ENCODE measurements at regions not wholly inside any gene's neighbourhood (a gene's known extent, or its start where the extent isn't known, plus 50 kb on each side); places are given as distances from the start of the nearest gene placed in this dataset.

GRCh38 chr18:11398625-11399024, 210.8 kb upstream of the SLC35G4 start:
- Histone ChIP-seq H3K4me1 (ENCODE audit: insufficient read depth, insufficient read length) (no peaks in the 10 kb centered on the region), H3K9me3 (ENCODE audit: insufficient read depth, low read length) (no peaks in the 10 kb centered on the region), H3K36me3 (ENCODE audit: insufficient read depth, insufficient read length, low read length) (no peaks in the 10 kb centered on the region), H3K9ac (ENCODE audit: insufficient read length, low read depth) (no peak overlapping the region), H3K27me3 (ENCODE audit: insufficient read depth, insufficient read length) (no peaks in the 10 kb centered on the region), H3K4me3 (ENCODE audit: insufficient read length, low read depth) (no peak overlapping the region)
- TF ChIP-seq YY1 (IDR thresholded peaks at IDR 0.05; ENCODE audit: insufficient read depth, insufficient read length), result no peak
- no peak for TF ChIP-seq SUZ12 (IDR thresholded peaks at IDR 0.05; ENCODE audit: extremely low read depth, insufficient read depth, insufficient read length)
- no peak for TF ChIP-seq ZNF274 (IDR thresholded peaks at IDR 0.05; ENCODE audit: low read depth, low read length)
- DNase-seq (ENCODE audit: low read depth, low spot score), result no peak

DNA sequence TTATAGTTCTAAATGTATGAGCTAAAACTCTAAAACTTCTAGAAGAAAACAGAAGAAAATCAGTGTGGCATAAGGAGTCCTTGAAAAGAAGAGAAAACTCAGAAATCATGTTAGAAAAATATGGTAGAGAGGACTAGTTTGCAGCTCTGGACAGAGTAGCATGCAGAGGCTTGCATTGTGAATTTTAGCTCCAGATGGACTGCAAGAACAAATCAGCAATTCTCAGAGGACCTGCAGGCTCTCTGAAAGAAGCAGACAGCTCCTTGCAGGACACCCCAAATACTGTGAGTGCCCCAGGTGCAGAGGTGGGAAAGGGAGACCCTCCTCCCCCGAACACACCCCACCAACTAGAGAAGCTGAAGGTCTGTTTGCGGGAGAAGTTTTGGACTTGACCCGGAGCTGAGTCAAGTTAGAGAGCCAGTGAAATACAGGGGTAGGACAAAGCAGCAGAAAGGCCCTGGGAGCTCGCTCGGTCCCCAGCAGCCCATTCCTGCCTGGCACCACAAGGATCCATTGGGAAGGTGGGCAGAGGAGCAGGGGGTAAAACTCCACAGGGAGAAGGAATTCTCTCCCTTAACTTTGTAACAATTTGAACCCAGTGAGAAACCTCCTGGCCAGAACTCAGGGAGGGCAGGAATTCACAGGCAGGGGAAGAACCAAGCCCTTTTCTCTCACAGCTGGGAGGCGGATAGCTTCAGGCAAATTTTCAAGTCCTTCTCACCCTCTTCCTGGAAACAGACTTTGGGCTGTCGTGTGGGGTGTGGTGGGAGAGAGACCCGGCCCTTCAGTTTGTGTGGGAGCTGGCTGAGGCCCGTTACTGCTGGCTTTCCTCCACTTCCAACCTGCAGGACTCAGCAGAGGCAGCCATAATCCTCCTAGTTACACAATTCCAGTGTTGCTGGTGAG, 216.2 kb upstream of the SLC35G4 start:
- no peak overlapping the region for H3K9ac ChIP-seq (ENCODE audit: insufficient read length, low read depth)
- TF ChIP-seq SUZ12 (IDR thresholded peaks at IDR 0.05; ENCODE audit: extremely low read depth, insufficient read depth, insufficient read length), result no peak
- no peak for TF ChIP-seq YY1 (IDR thresholded peaks at IDR 0.05; ENCODE audit: insufficient read depth, insufficient read length)
- no peaks in the 10 kb centered on the region for H3K9me3 ChIP-seq (ENCODE audit: insufficient read depth, low read length)
- DNase-seq (ENCODE audit: low read depth, low spot score), result no peak
- no peaks in the 10 kb centered on the region for H3K27me3 ChIP-seq (ENCODE audit: insufficient read depth, insufficient read length)
- no peak overlapping the region for H3K4me3 ChIP-seq (ENCODE audit: insufficient read length, low read depth)
- H3K4me1 ChIP-seq (ENCODE audit: insufficient read depth, insufficient read length), result no peaks in the 10 kb centered on the region
- H3K36me3 ChIP-seq (ENCODE audit: insufficient read depth, insufficient read length, low read length), result no peaks in the 10 kb centered on the region

GRCh38 chr18:11392292-11392691, 217.1 kb upstream of the SLC35G4 start:
- no peaks in the 10 kb centered on the region for H3K27me3 ChIP-seq (ENCODE audit: insufficient read depth, insufficient read length)
- TF ChIP-seq YY1 (IDR thresholded peaks at IDR 0.05; ENCODE audit: insufficient read depth, insufficient read length), result no peak
- no peak for TF ChIP-seq ZNF274 (IDR thresholded peaks at IDR 0.05; ENCODE audit: low read depth, low read length)
- TF ChIP-seq SUZ12 (IDR thresholded peaks at IDR 0.05; ENCODE audit: extremely low read depth, insufficient read depth, insufficient read length), result no peak
- H3K36me3 ChIP-seq (ENCODE audit: insufficient read depth, insufficient read length, low read length), result no peaks in the 10 kb centered on the region
- no peak overlapping the region for H3K4me3 ChIP-seq (ENCODE audit: insufficient read length, low read depth)
- no peaks in the 10 kb centered on the region for H3K4me1 ChIP-seq (ENCODE audit: insufficient read depth, insufficient read length)
- H3K9me3 ChIP-seq (ENCODE audit: insufficient read depth, low read length), result no peaks in the 10 kb centered on the region
- peak; percentile 32 for DNase-seq (ENCODE audit: low read depth, low spot score)
- H3K9ac ChIP-seq (ENCODE audit: insufficient read length, low read depth), result no peak overlapping the region

GRCh38 chr18:11391661-11392060, 217.7 kb upstream of the SLC35G4 start:
- H3K9me3 ChIP-seq (ENCODE audit: insufficient read depth, low read length), result no peaks in the 10 kb centered on the region
- H3K4me1 ChIP-seq (ENCODE audit: insufficient read depth, insufficient read length), result no peaks in the 10 kb centered on the region
- no peaks in the 10 kb centered on the region for H3K36me3 ChIP-seq (ENCODE audit: insufficient read depth, insufficient read length, low read length)
- no peak for DNase-seq (ENCODE audit: low read depth, low spot score)
- no peak overlapping the region for H3K9ac ChIP-seq (ENCODE audit: insufficient read length, low read depth)
- no peak for TF ChIP-seq SUZ12 (IDR thresholded peaks at IDR 0.05; ENCODE audit: extremely low read depth, insufficient read depth, insufficient read length)
- TF ChIP-seq YY1 (IDR thresholded peaks at IDR 0.05; ENCODE audit: insufficient read depth, insufficient read length), result no peak
- no peak for TF ChIP-seq ZNF274 (IDR thresholded peaks at IDR 0.05; ENCODE audit: low read depth, low read length)
- no peaks in the 10 kb centered on the region for H3K27me3 ChIP-seq (ENCODE audit: insufficient read depth, insufficient read length)
- no peak overlapping the region for H3K4me3 ChIP-seq (ENCODE audit: insufficient read length, low read depth)

DNA sequence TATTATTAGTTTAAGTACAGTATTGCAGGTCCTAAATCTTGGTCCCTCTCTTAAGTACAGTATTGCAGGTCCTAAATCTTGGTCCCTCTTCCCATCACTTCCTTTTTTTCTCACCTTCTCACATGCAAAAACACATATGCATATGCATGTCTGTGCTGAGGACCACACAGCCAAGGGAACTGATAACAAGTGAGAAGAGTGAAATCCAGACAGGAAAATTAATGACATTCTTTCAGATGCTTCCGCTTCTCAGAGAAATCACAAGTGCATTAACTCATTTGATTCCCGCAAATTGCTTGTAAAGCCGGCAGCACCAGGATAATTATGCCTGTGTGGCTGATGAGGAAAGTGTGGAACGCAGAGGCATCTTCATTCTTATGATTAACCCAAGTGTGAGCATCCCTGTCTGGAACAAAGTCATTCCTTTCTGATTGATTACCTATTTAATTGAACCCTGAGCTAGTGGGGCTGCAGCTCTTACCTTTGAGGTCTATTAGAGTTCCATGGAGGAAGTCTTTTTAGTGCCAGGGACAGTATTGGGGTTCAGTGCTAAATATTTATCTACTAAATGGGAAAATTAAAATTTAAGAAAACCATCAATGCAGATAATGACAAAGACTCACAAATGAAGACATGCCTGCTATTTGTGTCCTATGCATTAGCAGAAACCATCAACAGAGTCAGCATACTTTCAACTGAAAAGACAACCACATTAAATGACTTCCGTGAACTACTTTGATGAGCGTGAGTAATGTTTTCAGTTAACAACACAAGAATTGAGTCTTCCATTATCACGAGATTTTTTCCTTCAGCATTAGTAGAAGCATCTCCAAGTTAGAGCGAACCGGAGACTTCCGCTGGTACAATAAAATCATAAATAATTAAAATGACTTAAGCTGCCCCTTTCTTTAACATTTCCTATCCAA, 220.4 kb upstream of the SLC35G4 start:
- Histone ChIP-seq H3K36me3 (ENCODE audit: insufficient read depth, insufficient read length, low read length) (no peaks in the 10 kb centered on the region), H3K27me3 (ENCODE audit: insufficient read depth, insufficient read length) (no peaks in the 10 kb centered on the region), H3K9me3 (ENCODE audit: insufficient read depth, low read length) (no peaks in the 10 kb centered on the region), H3K4me3 (ENCODE audit: insufficient read length, low read depth) (no peak overlapping the region), H3K9ac (ENCODE audit: insufficient read length, low read depth) (no peak overlapping the region), H3K4me1 (ENCODE audit: insufficient read depth, insufficient read length) (no peaks in the 10 kb centered on the region)
- TF ChIP-seq SUZ12 (IDR thresholded peaks at IDR 0.05; ENCODE audit: extremely low read depth, insufficient read depth, insufficient read length) (no peak), YY1 (IDR thresholded peaks at IDR 0.05; ENCODE audit: insufficient read depth, insufficient read length) (no peak), ZNF274 (IDR thresholded peaks at IDR 0.05; ENCODE audit: low read depth, low read length) (no peak)
- DNase-seq (ENCODE audit: low read depth, low spot score), result no peak

DNA sequence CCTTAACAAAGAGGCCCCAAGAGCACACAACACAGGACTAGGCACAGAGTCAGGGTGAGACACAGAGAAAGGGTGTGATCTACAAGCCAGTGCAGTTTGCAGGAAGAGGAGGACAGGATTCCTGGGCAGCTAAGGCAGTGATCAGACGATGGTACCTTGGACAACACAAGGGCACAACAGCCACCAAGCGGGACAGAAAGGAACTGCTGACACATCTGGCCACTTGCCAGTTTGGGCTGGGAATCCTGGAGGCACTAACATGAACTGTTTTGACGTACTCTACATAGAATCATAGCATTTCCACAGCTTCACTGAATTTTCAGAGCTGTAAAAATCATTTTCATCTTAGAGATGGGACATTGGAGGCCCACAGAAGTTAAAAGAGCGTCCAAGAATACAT, 221.5 kb upstream of the SLC35G4 start:
- TF ChIP-seq YY1 (IDR thresholded peaks at IDR 0.05; ENCODE audit: insufficient read depth, insufficient read length), result no peak
- no peak for TF ChIP-seq SUZ12 (IDR thresholded peaks at IDR 0.05; ENCODE audit: extremely low read depth, insufficient read depth, insufficient read length)
- no peak for TF ChIP-seq ZNF274 (IDR thresholded peaks at IDR 0.05; ENCODE audit: low read depth, low read length)
- Histone ChIP-seq H3K27me3 (ENCODE audit: insufficient read depth, insufficient read length) (no peaks in the 10 kb centered on the region), H3K4me3 (ENCODE audit: insufficient read length, low read depth) (no peak overlapping the region), H3K36me3 (ENCODE audit: insufficient read depth, insufficient read length, low read length) (no peaks in the 10 kb centered on the region), H3K9me3 (ENCODE audit: insufficient read depth, low read length) (no peaks in the 10 kb centered on the region), H3K4me1 (ENCODE audit: insufficient read depth, insufficient read length) (no peaks in the 10 kb centered on the region), H3K9ac (ENCODE audit: insufficient read length, low read depth) (no peak overlapping the region)
- no peak for DNase-seq (ENCODE audit: low read depth, low spot score)

DNA sequence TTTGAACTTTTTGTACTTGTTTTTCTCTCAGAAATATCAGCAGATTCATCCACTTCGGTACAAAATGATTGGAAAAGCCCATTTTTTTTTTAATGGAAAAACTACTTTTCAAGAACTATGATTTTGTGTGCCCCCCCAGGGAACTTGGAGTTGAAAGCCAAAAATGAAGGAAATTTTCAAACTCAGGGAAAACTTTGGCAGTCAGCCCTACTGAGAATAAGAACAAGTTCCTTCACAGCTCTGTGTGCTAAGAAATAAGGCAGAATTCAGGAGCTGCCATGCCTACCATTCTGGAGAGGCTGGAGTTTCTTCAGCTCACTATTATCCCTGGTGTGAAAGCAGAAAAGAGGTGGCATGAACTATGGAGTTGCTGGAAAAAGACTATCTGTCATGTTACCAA, 226.0 kb upstream of the SLC35G4 start:
- Histone ChIP-seq H3K4me3 (ENCODE audit: insufficient read length, low read depth) (no peak overlapping the region), H3K9ac (ENCODE audit: insufficient read length, low read depth) (no peak overlapping the region), H3K36me3 (ENCODE audit: insufficient read depth, insufficient read length, low read length) (no peaks in the 10 kb centered on the region), H3K9me3 (ENCODE audit: insufficient read depth, low read length) (no peaks in the 10 kb centered on the region; the same call in 1 of the 2 replicates), H3K4me1 (ENCODE audit: insufficient read depth, insufficient read length) (no peaks in the 10 kb centered on the region), H3K27me3 (ENCODE audit: insufficient read depth, insufficient read length) (no peaks in the 10 kb centered on the region)
- DNase-seq (ENCODE audit: low read depth, low spot score), result no peak
- TF ChIP-seq SUZ12 (IDR thresholded peaks at IDR 0.05; ENCODE audit: extremely low read depth, insufficient read depth, insufficient read length) (no peak), YY1 (IDR thresholded peaks at IDR 0.05; ENCODE audit: insufficient read depth, insufficient read length) (no peak), ZNF274 (IDR thresholded peaks at IDR 0.05; ENCODE audit: low read depth, low read length) (no peak)
